HG03457 (cell line): ENCODE measurements at regions not wholly inside any gene's neighbourhood (a gene's known extent, or its start where the extent isn't known, plus 50 kb on each side); places are given as distances from the start of the nearest gene placed in this dataset.

Experiments used
- ATAC-seq: cut with Tn5 transposase; IDR thresholded peaks from one replicate; pipeline ENCODE4 v1.9.1; 2021; ENCODE audit warnings: moderate number of reproducible peaks; ENCODE audit not compliant: unreplicated experiment

GRCh38 chr2:175476374-175476773 is 294.9 kb upstream of the ATP5MC3 start:
- ATAC-seq, result no peak

DNA sequence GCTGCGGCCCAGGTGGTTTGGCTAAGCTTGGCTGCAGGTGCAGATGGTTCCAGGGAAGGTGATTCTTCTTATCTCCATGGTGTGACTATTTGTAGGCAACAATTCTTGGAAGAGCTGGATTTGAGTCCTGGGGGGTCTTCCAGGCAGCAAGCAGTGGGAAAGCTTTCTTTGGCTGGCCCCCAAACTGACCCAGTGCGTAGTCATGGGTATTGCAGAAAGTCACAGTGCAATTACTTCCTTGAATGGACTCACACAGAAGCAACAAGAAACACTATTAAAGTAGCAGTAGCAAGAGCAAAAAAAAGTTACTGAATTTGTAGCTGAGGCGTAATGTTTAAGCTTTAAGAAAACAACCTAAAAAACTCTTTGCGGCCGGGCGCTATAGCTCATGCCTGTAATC is 293.6 kb upstream of the ATP5MC3 start:
- no peak for ATAC-seq

DNA sequence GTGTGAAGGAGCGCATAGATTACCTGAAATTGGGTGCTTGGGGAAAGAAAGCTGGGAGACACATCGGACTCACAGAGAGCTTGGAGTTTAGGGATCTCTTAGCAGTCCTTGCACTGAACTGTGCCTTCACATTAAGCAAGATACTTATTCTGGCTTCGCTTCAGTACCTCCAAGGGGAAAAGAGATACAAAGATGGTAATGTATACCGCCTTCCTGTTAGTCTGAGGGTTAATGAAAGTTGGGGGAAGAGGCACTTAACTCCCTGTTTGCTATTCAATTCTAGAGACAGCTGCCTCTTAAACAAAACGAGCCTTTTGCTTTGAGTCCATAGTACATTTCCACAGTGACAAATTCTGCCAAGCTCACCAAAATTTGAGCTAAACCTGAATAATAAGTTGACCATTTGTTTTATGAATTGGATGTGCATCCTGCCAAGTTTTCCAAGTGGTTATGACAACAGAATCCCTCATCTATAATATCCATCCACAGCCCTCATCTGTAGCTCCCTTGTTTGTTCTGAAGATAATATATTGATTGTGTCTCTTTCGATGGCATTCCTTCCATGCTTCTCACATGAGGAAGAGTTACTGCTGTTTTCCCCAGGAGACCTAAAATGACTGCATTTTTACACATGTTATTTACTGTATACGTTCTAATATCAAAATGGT is 287.1 kb upstream of the ATP5MC3 start:
- ATAC-seq, result no peak

DNA sequence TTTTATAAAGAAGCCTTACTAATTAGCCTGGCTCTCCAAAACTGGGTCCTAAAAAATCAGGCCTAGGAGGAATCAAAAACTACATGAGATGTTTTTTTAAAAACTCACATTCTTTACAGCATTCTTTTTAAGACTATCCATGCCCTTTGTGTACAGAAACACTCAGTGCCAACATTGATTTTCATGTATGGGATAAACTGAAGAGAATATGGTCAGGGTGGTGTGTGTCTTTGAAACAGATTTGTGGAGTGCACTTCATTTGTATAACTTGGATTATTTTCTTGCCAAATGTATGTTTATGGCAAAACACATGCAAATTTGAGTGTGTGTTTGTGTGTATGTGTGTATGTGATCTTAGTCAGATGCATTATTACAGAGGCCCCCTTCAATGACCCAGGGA is 283.6 kb upstream of the ATP5MC3 start:
- no peak for ATAC-seq

- ATAC-seq, result no peak
These were observed 282.8 kb upstream of the ATP5MC3 start for GRCh38 chr2:175464311-175464670.

DNA sequence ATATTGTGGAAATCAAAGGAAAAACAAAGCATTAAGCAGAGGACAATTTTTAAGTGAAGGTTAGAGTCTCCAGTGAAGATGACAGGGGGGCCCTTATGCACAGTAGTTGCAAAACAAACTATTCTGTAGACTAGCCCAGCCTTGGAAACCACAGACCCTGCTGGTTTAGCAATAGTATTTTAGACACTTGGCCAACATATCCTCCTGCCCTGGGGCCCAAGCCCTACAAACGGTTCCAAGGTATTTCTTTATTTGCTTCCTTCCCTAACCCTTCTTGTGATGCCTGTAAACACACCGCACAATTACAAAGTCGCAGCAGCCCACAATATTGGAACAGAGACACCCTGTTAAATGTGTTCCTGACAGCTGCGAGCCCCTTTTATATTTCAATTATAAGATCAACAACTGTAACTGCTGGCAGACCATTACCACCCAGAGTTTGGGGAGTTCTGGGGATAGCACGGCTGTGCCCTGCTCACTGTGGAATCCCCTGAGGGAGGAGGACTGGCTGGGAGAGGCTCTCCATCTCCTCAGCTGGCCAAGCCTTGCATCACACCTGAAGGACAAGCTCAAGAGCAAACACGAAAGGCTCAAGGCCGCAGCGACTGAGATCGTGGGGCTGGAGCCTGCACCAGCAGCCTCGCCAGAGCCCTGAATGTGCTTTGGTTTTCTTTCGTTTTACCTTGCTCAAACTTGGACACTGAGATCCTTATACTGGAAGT is 282.2 kb upstream of the ATP5MC3 start:
- no peak for ATAC-seq

DNA sequence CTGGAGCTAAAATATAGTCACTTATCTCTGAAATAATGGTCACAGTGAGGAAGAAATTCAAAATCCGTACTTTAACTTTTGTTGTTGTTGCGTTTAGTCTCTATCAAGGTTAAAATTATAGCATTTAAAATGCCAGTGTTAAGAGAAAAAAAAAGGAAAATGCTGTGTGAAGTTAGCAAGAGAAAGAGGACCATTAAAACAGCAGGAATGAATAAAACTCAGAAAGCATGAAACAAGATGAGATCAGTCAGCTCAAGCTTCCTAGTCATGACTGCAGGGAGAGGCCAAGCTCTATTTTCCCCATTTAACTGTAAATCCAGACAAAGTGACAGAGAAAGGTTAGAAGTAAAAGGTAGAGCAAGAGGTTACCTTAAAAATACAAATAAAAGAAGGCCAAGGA is 281.7 kb upstream of the ATP5MC3 start:
- ATAC-seq, result no peak

GRCh38 chr2:175462246-175462645 is 280.7 kb upstream of the ATP5MC3 start:
- ATAC-seq, result no peak

DNA sequence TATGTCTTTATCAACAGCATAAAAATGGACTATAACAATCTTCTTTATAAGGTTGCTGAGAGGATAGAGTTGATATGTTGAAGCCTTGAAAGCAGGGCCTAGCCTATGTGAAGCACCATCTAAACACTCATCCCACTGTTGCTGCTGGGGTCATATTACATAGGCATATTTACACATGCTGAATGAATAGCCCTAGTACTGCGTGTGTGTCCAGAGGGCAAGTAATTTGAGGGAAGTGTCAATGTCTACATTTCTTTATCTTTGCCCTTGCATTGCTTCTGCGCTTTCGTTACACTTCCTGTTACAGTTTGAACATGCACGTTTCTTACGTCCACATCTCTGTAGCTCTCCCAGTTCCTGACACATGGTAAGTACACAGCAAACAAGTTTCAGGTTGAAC is 280.3 kb upstream of the ATP5MC3 start:
- ATAC-seq, result no peak

DNA sequence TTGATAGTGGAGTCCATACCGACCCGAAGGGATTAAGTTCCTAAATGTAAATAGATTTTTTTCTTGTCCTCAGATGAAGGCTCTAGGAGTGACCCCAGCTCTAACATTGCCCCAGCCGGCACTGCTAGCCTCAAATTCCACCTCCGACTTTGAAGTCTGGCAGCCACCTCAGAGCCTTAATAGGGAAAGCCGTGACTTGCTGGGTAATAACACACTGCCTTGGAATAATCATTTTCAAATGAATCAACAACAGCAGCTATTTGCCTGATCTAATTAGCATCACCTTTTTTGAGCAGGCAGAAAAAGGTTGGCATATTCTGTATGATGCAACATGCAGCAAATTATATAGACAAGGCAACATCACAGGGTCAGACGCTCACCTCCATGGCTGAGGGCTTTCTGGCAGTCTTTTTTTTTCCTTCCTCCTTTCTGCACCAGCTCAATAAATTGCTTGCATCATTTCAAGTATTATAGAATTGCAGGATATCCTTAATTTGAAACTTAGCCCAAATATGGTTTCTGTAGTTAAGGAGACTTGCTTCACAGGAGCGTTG is 276.5 kb upstream of the ATP5MC3 start:
- no peak for ATAC-seq

DNA sequence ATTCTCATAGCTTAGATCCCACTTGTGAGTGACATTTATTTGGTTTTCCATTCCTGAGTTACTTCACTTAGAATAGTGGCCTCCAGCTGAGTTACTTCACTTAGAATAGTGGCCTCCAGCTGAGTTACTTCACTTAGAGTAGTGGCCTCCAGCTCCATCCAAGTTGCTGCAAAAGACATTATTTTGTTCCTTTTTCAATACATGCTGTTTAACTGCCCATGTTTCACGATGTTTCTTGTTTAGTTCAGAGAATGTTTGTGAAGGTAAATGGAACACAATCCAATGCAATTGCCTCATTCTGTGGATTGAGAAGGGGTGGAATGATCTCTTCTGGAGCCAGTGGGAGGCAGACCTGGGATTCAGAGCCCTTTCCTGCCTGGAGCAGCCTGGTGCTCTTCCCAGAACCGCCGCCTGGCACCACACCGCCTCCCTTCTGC is 273.5 kb upstream of the ATP5MC3 start:
- ATAC-seq, result no peak

GRCh38 chr2:175450029-175450760 is 268.7 kb upstream of the ATP5MC3 start:
- no peak for ATAC-seq

- no peak for ATAC-seq
These were observed 268.1 kb upstream of the ATP5MC3 start for GRCh38 chr2:175449616-175450015.

DNA sequence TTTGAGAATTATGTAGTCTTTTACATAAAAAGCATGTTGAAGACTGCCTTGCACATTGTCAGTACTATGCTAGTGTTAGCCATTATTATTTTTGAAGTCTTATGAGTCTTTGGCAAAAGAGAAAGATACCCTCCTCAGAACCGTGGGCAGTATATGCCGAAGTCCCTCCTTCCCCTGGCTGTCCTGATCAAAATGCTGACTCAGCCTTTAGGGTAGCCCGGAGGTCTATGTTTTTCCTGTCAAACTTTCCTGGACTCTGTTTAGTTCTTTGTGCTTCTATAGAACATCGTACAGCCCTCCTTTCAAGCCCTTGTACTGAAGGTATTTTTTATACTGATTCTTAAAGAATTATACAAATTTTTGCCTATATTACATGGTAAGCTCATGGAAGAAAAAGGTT is 264.7 kb upstream of the ATP5MC3 start:
- no peak for ATAC-seq

DNA sequence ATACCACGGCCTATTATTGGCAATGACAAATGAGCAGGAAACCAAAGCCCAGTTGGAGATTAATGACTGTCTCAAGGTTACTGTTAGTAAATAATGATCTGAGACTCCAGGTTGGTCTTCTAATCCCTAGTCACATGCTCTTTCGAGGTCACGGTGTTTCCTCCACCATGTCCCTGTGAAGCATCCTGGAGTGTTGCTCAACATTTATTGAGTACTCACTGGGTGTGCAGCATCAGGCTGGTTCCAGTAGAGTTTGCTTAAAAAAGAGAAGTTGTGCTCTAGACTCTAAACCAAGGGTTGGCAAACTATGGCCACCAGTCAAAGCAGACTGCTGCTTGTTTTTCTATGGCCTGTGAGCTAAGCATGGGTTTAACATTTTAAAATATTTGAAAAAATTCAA is 263.8 kb upstream of the ATP5MC3 start:
- ATAC-seq, result no peak

GRCh38 chr2:175442441-175442840 is 260.9 kb upstream of the ATP5MC3 start:
- no peak for ATAC-seq

- ATAC-seq, result no peak
These were observed 259.8 kb upstream of the ATP5MC3 start for GRCh38 chr2:175441181-175441761.

- no peak for ATAC-seq
These were observed 257.9 kb upstream of the ATP5MC3 start for GRCh38 chr2:175439416-175439815.

GRCh38 chr2:175437167-175437566 is 255.7 kb upstream of the ATP5MC3 start:
- ATAC-seq, result no peak

DNA sequence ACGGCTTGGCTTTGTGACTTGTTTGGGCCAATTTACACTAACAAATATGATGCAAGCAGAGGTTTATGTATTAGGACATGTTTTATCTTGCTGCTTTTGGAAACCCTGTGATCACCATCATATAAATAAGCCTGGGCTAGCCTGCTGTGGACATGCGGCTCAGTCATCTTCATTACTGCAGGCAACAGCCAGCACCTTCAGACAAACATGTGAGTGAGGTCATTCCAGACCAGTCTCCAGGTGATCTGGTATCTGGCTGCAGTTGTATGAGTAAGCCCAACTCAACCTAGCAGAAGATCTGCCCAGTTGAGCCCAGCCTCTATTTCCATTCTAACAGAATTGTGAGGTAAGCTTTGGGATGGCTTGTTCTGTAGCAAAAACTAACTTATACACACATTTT is 254.6 kb upstream of the ATP5MC3 start:
- no peak for ATAC-seq

GRCh38 chr2:175435012-175435411 is 253.5 kb upstream of the ATP5MC3 start:
- ATAC-seq, result no peak
